DOHH2 (cell line): ENCODE measurements at regions not wholly inside any gene's neighbourhood (a gene's known extent, or its start where the extent isn't known, plus 50 kb on each side); places are given as distances from the start of the nearest gene placed in this dataset.

Source experiments
- H3F3A ChIP-seq: fragments of 200-600 bp; sonication (generic), shearing (Covaris generic); 2 replicates; pipeline ENCODE4 v1.6.0; 2016; ENCODE audit warnings: antibody characterized with exemption, mild to moderate bottlenecking; ENCODE audit not compliant: control insufficient read depth, insufficient read depth
- H3K27ac ChIP-seq: fragments of 200-600 bp; sonication (generic); 2 replicates; pipeline ENCODE4 v1.5.1; 2014; ENCODE audit warnings: low read depth, mild to moderate bottlenecking, low read length, moderate library complexity
- H3K27me3 ChIP-seq: fragments of 200-600 bp; sonication (generic); 2 replicates; pipeline ENCODE4 v1.6.1; 2014; ENCODE audit warnings: mild to moderate bottlenecking, low read length, mixed read lengths; ENCODE audit not compliant: control insufficient read depth
- H3K36me3 ChIP-seq: fragments of 200-600 bp; sonication (generic); 2 replicates; pipeline ENCODE4 v1.6.1; 2014; ENCODE audit warnings: mild to moderate bottlenecking, low read length, moderate library complexity, mixed read lengths; ENCODE audit not compliant: control insufficient read depth
- H3K4me1 ChIP-seq: fragments of 200-600 bp; sonication (generic); 2 replicates; pipeline ENCODE4 v1.6.1; 2014; ENCODE audit warnings: mild to moderate bottlenecking, low read length, mixed read lengths; ENCODE audit not compliant: control insufficient read depth
- H3K4me2 ChIP-seq: fragments of 200-600 bp; sonication (generic); 2 replicates; pipeline ENCODE4 v1.6.0; 2014; ENCODE audit warnings: mild to moderate bottlenecking, low read length, moderate library complexity
- H3K4me3 ChIP-seq: fragments of 200-600 bp; sonication (generic); 2 replicates; pipeline ENCODE4 v1.5.1; 2014; ENCODE audit warnings: mild to moderate bottlenecking, low read length, mixed read lengths
- H3K79me2 ChIP-seq: fragments of 200-600 bp; sonication (generic); 2 replicates; pipeline ENCODE4 v1.6.1; 2014; ENCODE audit warnings: mild to moderate bottlenecking, low read length, mixed read lengths; ENCODE audit not compliant: control insufficient read depth
- H3K9me2 ChIP-seq: fragments of 200-600 bp; sonication (generic); replicated peaks from 2 replicates; pipeline ENCODE4 v1.6.1; 2014; ENCODE audit warnings: mild to moderate bottlenecking, low read length, mixed read lengths; ENCODE audit not compliant: control insufficient read depth
- H3K9me3 ChIP-seq: fragments of 200-600 bp; sonication (generic); 2 replicates; pipeline ENCODE4 v1.6.1; 2014; ENCODE audit warnings: antibody characterized with exemption, low read length, mixed read lengths; ENCODE audit not compliant: control insufficient read depth, insufficient read depth
- H4K20me1 ChIP-seq: fragments of 200-600 bp; sonication (generic); 2 replicates; pipeline ENCODE4 v1.6.0; 2014; ENCODE audit warnings: low read depth, mild to moderate bottlenecking, antibody characterized with exemption, low read length, moderate library complexity; ENCODE audit not compliant: control insufficient read depth, insufficient read depth
- EZH2phosphoT487 ChIP-seq: fragments of 200-600 bp; sonication (generic); IDR thresholded peaks from 2 replicates; pipeline ENCODE4 v1.6.1; 2017; ENCODE audit warnings: borderline replicate concordance, mild to moderate bottlenecking, antibody characterized with exemption, low read length, moderate library complexity, mixed read lengths
- TF ChIP-seq, protein P1 (sequence below): fragments of 200-600 bp; sonication (generic); IDR thresholded peaks from one replicate; pipeline ENCODE4 v1.5.1; 2014; ENCODE audit warnings: antibody characterized with exemption, mild to moderate bottlenecking, low read depth, low read length; ENCODE audit not compliant: poor library complexity, severe bottlenecking

DNA sequence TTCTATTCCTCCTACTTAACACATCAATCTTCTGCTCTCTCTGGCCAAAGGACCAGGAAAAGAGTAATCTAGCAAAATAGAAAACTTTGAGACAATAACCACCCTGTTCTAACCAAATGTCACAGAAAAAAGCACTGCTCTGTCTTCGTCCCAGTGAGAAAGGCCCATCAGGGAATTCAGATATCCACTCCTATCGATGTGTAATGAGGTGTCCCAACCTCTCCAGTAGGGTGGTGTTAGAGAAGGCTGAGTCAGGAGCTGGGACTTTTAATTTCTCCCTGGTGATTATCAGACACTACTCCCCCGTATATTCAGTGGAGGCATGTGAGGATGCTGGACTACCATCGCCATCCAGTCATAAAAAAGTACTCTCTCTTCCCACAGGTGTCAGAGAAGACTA lies 130.3 kb downstream of the TMTC3 start:
- Histone ChIP-seq H4K20me1 (no peaks in the 10 kb centered on the region), H3K27ac (no peak overlapping the region), H3K36me3 (no peaks in the 10 kb centered on the region), H3K27me3 (no peaks in the 10 kb centered on the region), H3K9me3 (no peaks in the 10 kb centered on the region), H3K79me2 (no peaks in the 10 kb centered on the region), H3K4me2 (no peak overlapping the region), H3K9me2 (no peaks in the 10 kb centered on the region), H3F3A (no peaks in the 10 kb centered on the region), H3K4me1 (no peaks in the 10 kb centered on the region), H3K4me3 (no peak overlapping the region)
- TF ChIP-seq, protein P1, sequence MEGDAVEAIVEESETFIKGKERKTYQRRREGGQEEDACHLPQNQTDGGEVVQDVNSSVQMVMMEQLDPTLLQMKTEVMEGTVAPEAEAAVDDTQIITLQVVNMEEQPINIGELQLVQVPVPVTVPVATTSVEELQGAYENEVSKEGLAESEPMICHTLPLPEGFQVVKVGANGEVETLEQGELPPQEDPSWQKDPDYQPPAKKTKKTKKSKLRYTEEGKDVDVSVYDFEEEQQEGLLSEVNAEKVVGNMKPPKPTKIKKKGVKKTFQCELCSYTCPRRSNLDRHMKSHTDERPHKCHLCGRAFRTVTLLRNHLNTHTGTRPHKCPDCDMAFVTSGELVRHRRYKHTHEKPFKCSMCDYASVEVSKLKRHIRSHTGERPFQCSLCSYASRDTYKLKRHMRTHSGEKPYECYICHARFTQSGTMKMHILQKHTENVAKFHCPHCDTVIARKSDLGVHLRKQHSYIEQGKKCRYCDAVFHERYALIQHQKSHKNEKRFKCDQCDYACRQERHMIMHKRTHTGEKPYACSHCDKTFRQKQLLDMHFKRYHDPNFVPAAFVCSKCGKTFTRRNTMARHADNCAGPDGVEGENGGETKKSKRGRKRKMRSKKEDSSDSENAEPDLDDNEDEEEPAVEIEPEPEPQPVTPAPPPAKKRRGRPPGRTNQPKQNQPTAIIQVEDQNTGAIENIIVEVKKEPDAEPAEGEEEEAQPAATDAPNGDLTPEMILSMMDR, result no peak
- TF ChIP-seq EZH2phosphoT487, result no peak

DNA sequence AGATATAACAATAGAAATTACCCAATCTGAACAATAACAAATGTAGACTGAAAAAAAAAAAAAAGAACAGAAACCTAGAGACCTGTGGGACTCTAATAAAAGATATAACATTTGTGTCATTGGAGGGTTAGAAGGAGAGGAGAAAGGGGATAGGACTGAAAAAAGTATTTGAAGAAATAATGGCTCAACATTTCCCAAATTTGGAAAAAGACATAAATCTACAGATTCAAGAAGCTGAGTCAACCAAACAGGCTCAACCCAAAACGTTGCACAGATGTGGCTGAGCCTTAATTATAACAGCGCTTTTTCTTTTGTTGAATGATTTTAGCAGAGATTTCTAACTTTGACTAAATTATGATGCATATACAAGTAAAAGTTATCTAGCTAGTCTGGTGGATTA lies 131.3 kb downstream of the TMTC3 start:
- TF ChIP-seq, protein P1, result no peak
- TF ChIP-seq EZH2phosphoT487, result no peak
- Histone ChIP-seq H3K9me2 (no peaks in the 10 kb centered on the region), H3K79me2 (no peaks in the 10 kb centered on the region), H3K4me1 (no peaks in the 10 kb centered on the region), H4K20me1 (no peaks in the 10 kb centered on the region), H3K9me3 (no peaks in the 10 kb centered on the region), H3K36me3 (no peaks in the 10 kb centered on the region), H3K4me3 (no peak overlapping the region), H3K27me3 (no peaks in the 10 kb centered on the region), H3F3A (no peaks in the 10 kb centered on the region), H3K27ac (no peak overlapping the region), H3K4me2 (no peak overlapping the region)

DNA sequence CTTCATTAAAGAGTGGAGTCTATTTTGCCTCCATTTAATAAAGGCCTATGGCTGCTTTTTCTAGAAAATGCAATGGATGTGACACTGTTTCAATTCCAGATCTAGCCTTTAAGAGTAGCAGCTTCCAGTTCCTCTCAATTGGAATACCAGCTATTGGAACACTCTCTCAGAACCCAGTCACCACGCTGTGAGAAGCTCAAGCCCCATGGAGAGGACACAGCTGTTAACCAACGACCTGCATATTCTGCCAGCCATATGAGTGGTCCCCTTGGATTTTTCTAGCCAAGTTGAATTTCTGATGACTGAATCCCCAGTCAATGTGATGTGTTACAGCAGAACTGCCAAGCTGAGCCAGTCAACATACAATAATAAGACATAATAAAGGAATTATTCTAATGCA lies 131.8 kb downstream of the TMTC3 start:
- Histone ChIP-seq H4K20me1 (no peaks in the 10 kb centered on the region), H3K9me3 (no peaks in the 10 kb centered on the region), H3K27me3 (no peaks in the 10 kb centered on the region), H3F3A (no peaks in the 10 kb centered on the region), H3K27ac (no peak overlapping the region), H3K36me3 (no peaks in the 10 kb centered on the region), H3K79me2 (no peaks in the 10 kb centered on the region), H3K4me1 (no peaks in the 10 kb centered on the region), H3K4me2 (no peak overlapping the region), H3K4me3 (no peak overlapping the region), H3K9me2 (no peaks in the 10 kb centered on the region)
- TF ChIP-seq, protein P1, result no peak
- no peak for TF ChIP-seq EZH2phosphoT487
